ENCODE measurements at regions not wholly inside any gene's neighbourhood (a gene's known extent, or its start where the extent isn't known, plus 50 kb on each side); places are given as distances from the start of the nearest gene placed in this dataset.

- TF ChIP-seq POLR2A (IDR thresholded peaks at IDR 0.05): no peak
- no peak for TF ChIP-seq POLR2AphosphoS5 (IDR thresholded peaks at IDR 0.05)
- TF ChIP-seq, protein P1, sequence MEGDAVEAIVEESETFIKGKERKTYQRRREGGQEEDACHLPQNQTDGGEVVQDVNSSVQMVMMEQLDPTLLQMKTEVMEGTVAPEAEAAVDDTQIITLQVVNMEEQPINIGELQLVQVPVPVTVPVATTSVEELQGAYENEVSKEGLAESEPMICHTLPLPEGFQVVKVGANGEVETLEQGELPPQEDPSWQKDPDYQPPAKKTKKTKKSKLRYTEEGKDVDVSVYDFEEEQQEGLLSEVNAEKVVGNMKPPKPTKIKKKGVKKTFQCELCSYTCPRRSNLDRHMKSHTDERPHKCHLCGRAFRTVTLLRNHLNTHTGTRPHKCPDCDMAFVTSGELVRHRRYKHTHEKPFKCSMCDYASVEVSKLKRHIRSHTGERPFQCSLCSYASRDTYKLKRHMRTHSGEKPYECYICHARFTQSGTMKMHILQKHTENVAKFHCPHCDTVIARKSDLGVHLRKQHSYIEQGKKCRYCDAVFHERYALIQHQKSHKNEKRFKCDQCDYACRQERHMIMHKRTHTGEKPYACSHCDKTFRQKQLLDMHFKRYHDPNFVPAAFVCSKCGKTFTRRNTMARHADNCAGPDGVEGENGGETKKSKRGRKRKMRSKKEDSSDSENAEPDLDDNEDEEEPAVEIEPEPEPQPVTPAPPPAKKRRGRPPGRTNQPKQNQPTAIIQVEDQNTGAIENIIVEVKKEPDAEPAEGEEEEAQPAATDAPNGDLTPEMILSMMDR (IDR thresholded peaks at IDR 0.05): no peak
- no peak for TF ChIP-seq EP300 (IDR thresholded peaks at IDR 0.05; ENCODE audit: low read depth)
Measured at GRCh38 chr10:52437205-52437646, 123.1 kb downstream of the DKK1 start.

All from transverse colon (tissue), 4 donors.